Activated CD8-positive, alpha-beta memory T cell treated with anti-CD3 and anti-CD28 coated beads, Interleukin-2, amount 10 ng/mL, durations not matched to agents 7 days and 5 days (primary cell): ENCODE measurements at regions not wholly inside any gene's neighbourhood (a gene's known extent, or its start where the extent isn't known, plus 50 kb on each side); places are given as distances from the start of the nearest gene placed in this dataset.
"Not testable (repeated sequence)": the region's sequence is repeated elsewhere in the genome, so short reads cannot be mapped to it uniquely, and the experiment has no call there.

Source experiments
- ATAC-seq: fragments of 150-1000 bp; cut with Tn5 transposase; one replicate; pipeline ENCODE4 v1.10.0; 2021; ENCODE audit warnings: moderate library complexity
- CTCF ChIA-PET: fragments of 350-600 bp; sonication (Branson Sonifier 250); formaldehyde crosslinking; loops from one replicate; lab custom pipeline; 2021; ENCODE audit warnings: antibody characterized with exemption; lab: Charles Lee
- DNase-seq: peaks from one replicate; pipeline ENCODE4 v3.0.0-alpha.2; 2020
- H3K27ac Mint-ChIP-seq: one replicate; pipeline ENCODE4 v1.8.0; 2021; ENCODE audit warnings: mild to moderate bottlenecking, mixed read lengths
- H3K27me3 Mint-ChIP-seq: one replicate; pipeline ENCODE4 v1.8.0; 2021; ENCODE audit warnings: mixed read lengths
- H3K36me3 Mint-ChIP-seq: one replicate; pipeline ENCODE4 v1.8.0; 2021; ENCODE audit warnings: mild to moderate bottlenecking, mixed read lengths
- H3K4me1 Mint-ChIP-seq: one replicate; pipeline ENCODE4 v1.8.0; 2021; ENCODE audit warnings: mixed read lengths
- H3K4me3 Mint-ChIP-seq: one replicate; pipeline ENCODE4 v1.8.0; 2021; ENCODE audit warnings: mild to moderate bottlenecking, moderate library complexity, mixed read lengths
- H3K9me3 Mint-ChIP-seq: one replicate; pipeline ENCODE4 v1.8.0; 2022; ENCODE audit warnings: low read depth, mixed read lengths

GRCh38 chr15:63448872-63449555 lies 55.4 kb upstream of the USP3 start:
- ATAC-seq, H3K4me3 Mint-ChIP-seq, H3K27me3 Mint-ChIP-seq, DNase-seq, H3K36me3 Mint-ChIP-seq, H3K27ac Mint-ChIP-seq, H3K9me3 Mint-ChIP-seq: not testable (repeated sequence)
- H3K4me1 Mint-ChIP-seq, result peaks cover 15% of the 10 kb centered on the region
- CTCF ChIA-PET, result interaction anchor here (0.7 to 2.1 kb wide), 2 partner anchors 38 to 1315 kb away, joined by 3 to 4 read pairs; no protein-coding TSS in a partner anchor

- DNase-seq, result no peak
- no peak overlapping the region for H3K4me3 Mint-ChIP-seq
- CTCF ChIA-PET, result no interaction called here
- no peaks in the 10 kb centered on the region for H3K9me3 Mint-ChIP-seq
- H3K36me3 Mint-ChIP-seq, result no peaks in the 10 kb centered on the region
- H3K27me3 Mint-ChIP-seq, result peaks cover 4% of the 10 kb centered on the region
- no peak for ATAC-seq
- peaks cover 15% of the 10 kb centered on the region for H3K4me1 Mint-ChIP-seq
- H3K27ac Mint-ChIP-seq, result no peak overlapping the region
These were observed 54.7 kb upstream of the USP3 start for GRCh38 chr15:63449731-63450130.

GRCh38 chr15:63450884-63451225 lies 53.5 kb upstream of the USP3 start:
- CTCF ChIA-PET, result interaction anchor here (1.2 kb wide), 1 partner anchor 260 kb away, joined by 3 read pairs; no protein-coding TSS in a partner anchor
- Mint-ChIP-seq H3K4me1 (peaks cover 14% of the 10 kb centered on the region), H3K27ac (no peak overlapping the region), H3K9me3 (no peaks in the 10 kb centered on the region), H3K4me3 (no peak overlapping the region), H3K27me3 (peaks cover 5% of the 10 kb centered on the region), H3K36me3 (no peaks in the 10 kb centered on the region)
- ATAC-seq (no peak), DNase-seq (no peak)

- H3K4me1 Mint-ChIP-seq, result peaks cover 7% of the 10 kb centered on the region
- H3K9me3 Mint-ChIP-seq, result no peaks in the 10 kb centered on the region
- no peak overlapping the region for H3K27ac Mint-ChIP-seq
- CTCF ChIA-PET, result interaction anchor here (0.7 to 1.2 kb wide), 2 partner anchors 261 to 691 kb away, joined by 3 to 4 read pairs; no protein-coding TSS in a partner anchor
- H3K27me3 Mint-ChIP-seq, result peaks cover 5% of the 10 kb centered on the region
- DNase-seq (no peak), ATAC-seq (no peak)
- no peak overlapping the region for H3K4me3 Mint-ChIP-seq
- no peaks in the 10 kb centered on the region for H3K36me3 Mint-ChIP-seq
These were observed 52.6 kb upstream of the USP3 start for GRCh38 chr15:63451671-63452315.

- ATAC-seq, result no peak
- Mint-ChIP-seq H3K27ac (no peak overlapping the region), H3K9me3 (no peaks in the 10 kb centered on the region), H3K36me3 (no peaks in the 10 kb centered on the region), H3K4me1 (peaks cover 7% of the 10 kb centered on the region), H3K27me3 (peaks cover 5% of the 10 kb centered on the region), H3K4me3 (no peak overlapping the region)
- DNase-seq, result no peak
- CTCF ChIA-PET, result interaction anchor here (2.6 kb wide), 1 partner anchor 14 kb away, joined by 10 read pairs; no protein-coding TSS in a partner anchor
These were observed 51.7 kb upstream of the USP3 start for GRCh38 chr15:63452552-63453136.

GRCh38 chr15:63453186-63453905 lies 51.0 kb upstream of the USP3 start:
- ATAC-seq (no peak), DNase-seq (no peak)
- Mint-ChIP-seq H3K9me3 (no peaks in the 10 kb centered on the region), H3K36me3 (no peaks in the 10 kb centered on the region), H3K4me1 (peaks cover 7% of the 10 kb centered on the region), H3K27me3 (peaks cover 5% of the 10 kb centered on the region), H3K4me3 (no peak overlapping the region), H3K27ac (no peak overlapping the region)
- CTCF ChIA-PET, result interaction anchor here (1.0 to 2.6 kb wide), 2 partner anchors 9 to 13 kb away, joined by 5 to 10 read pairs; no protein-coding TSS in a partner anchor

- Mint-ChIP-seq H3K4me3 (no peak overlapping the region), H3K4me1 (peaks cover 7% of the 10 kb centered on the region), H3K27me3 (peaks cover 5% of the 10 kb centered on the region), H3K9me3 (no peaks in the 10 kb centered on the region), H3K36me3 (no peaks in the 10 kb centered on the region), H3K27ac (no peak overlapping the region)
- CTCF ChIA-PET, result interaction anchor here (0.9 to 2.6 kb wide), 3 partner anchors 8 to 12 kb away, joined by 3 to 10 read pairs (median 5); no protein-coding TSS in a partner anchor
- ATAC-seq (no peak), DNase-seq (no peak)
These were observed 49.7 kb upstream of the USP3 start for GRCh38 chr15:63454503-63455211.
